Nephron progenitor cell (in vitro differentiated cells): ENCODE measurements at regions not wholly inside any gene's neighbourhood (a gene's known extent, or its start where the extent isn't known, plus 50 kb on each side); places are given as distances from the start of the nearest gene placed in this dataset.

Source experiments
- DNase-seq: peaks from one replicate; pipeline ENCODE4 v3.0.0; 2021
- H3K27ac Mint-ChIP-seq: 2 replicates; pipeline ENCODE4 v1.8.0; 2021; ENCODE audit warnings: mild to moderate bottlenecking, moderate library complexity, mixed read lengths
- H3K27me3 Mint-ChIP-seq: 2 replicates; pipeline ENCODE4 v1.8.0; 2021; ENCODE audit warnings: mild to moderate bottlenecking, low read depth, mixed read lengths; ENCODE audit not compliant: poor library complexity
- H3K36me3 Mint-ChIP-seq: 2 replicates; pipeline ENCODE4 v1.8.0; 2021; ENCODE audit warnings: low read depth, mixed read lengths
- H3K4me1 Mint-ChIP-seq: 2 replicates; pipeline ENCODE4 v1.8.0; 2021; ENCODE audit warnings: mixed read lengths
- H3K4me3 Mint-ChIP-seq: 2 replicates; pipeline ENCODE4 v1.8.0; 2021; ENCODE audit warnings: mild to moderate bottlenecking, moderate library complexity, mixed read lengths
- H3K9me3 Mint-ChIP-seq: 2 replicates; pipeline ENCODE4 v1.8.0; 2021; ENCODE audit warnings: mild to moderate bottlenecking, moderate library complexity, mixed read lengths
- CTCF ChIP-seq: fragments of 200-600 bp; sonication (generic); IDR thresholded peaks from 2 replicates; pipeline ENCODE4 v1.5.0; 2021; ENCODE audit warnings: antibody characterized with exemption

- peaks cover 4% of the 10 kb centered on the region for H3K9me3 Mint-ChIP-seq
- H3K27ac Mint-ChIP-seq: no peak overlapping the region
- no peak for DNase-seq
- H3K4me3 Mint-ChIP-seq: no peak overlapping the region
- H3K27me3 Mint-ChIP-seq: peaks cover 21% of the 10 kb centered on the region
- TF ChIP-seq CTCF: no peak
- H3K36me3 Mint-ChIP-seq: no peaks in the 10 kb centered on the region
- H3K4me1 Mint-ChIP-seq: peaks cover 20% of the 10 kb centered on the region
These were observed 799.6 kb upstream of the ID2 start for GRCh38 chr2:7882296-7882695.

- no peak for TF ChIP-seq CTCF
- Mint-ChIP-seq H3K4me3 (no peak overlapping the region), H3K4me1 (peaks cover 13% of the 10 kb centered on the region), H3K27me3 (peaks cover 7% of the 10 kb centered on the region), H3K9me3 (peaks cover 4% of the 10 kb centered on the region), H3K36me3 (no peaks in the 10 kb centered on the region), H3K27ac (no peak overlapping the region)
- DNase-seq: no peak
These were observed 797.5 kb upstream of the ID2 start for GRCh38 chr2:7884338-7884737.

GRCh38 chr2:7886666-7887065 lies 795.2 kb upstream of the ID2 start:
- TF ChIP-seq CTCF: no peak
- no peaks in the 10 kb centered on the region for H3K4me1 Mint-ChIP-seq
- H3K27me3 Mint-ChIP-seq: peaks cover 4% of the 10 kb centered on the region
- peaks cover 15% of the 10 kb centered on the region for H3K9me3 Mint-ChIP-seq
- no peak for DNase-seq
- H3K27ac Mint-ChIP-seq: no peak overlapping the region
- no peak overlapping the region for H3K4me3 Mint-ChIP-seq
- no peaks in the 10 kb centered on the region for H3K36me3 Mint-ChIP-seq

- no peak overlapping the region for H3K27ac Mint-ChIP-seq
- no peaks in the 10 kb centered on the region for H3K36me3 Mint-ChIP-seq
- no peak for DNase-seq
- H3K27me3 Mint-ChIP-seq: peaks cover 3% of the 10 kb centered on the region
- H3K9me3 Mint-ChIP-seq: peaks cover 20% of the 10 kb centered on the region
- no peak for TF ChIP-seq CTCF
- no peak overlapping the region for H3K4me3 Mint-ChIP-seq
- H3K4me1 Mint-ChIP-seq: no peaks in the 10 kb centered on the region
These were observed 794.4 kb upstream of the ID2 start for GRCh38 chr2:7887441-7887840.

- no peak for DNase-seq
- no peak for TF ChIP-seq CTCF
- Mint-ChIP-seq H3K27me3 (no peaks in the 10 kb centered on the region), H3K27ac (no peak overlapping the region), H3K9me3 (peaks cover 16% of the 10 kb centered on the region), H3K4me3 (no peak overlapping the region), H3K36me3 (no peaks in the 10 kb centered on the region), H3K4me1 (no peaks in the 10 kb centered on the region)
These were observed 793.0 kb upstream of the ID2 start for GRCh38 chr2:7888876-7889275.

GRCh38 chr2:7891312-7891711 lies 790.5 kb upstream of the ID2 start:
- H3K36me3 Mint-ChIP-seq: no peaks in the 10 kb centered on the region
- no peaks in the 10 kb centered on the region for H3K4me1 Mint-ChIP-seq
- peaks cover 2% of the 10 kb centered on the region for H3K27me3 Mint-ChIP-seq
- no peak for DNase-seq
- H3K9me3 Mint-ChIP-seq: peaks cover 16% of the 10 kb centered on the region
- no peak overlapping the region for H3K4me3 Mint-ChIP-seq
- no peak for TF ChIP-seq CTCF
- no peak overlapping the region for H3K27ac Mint-ChIP-seq
